ENCODE measurements at regions not wholly inside any gene's neighbourhood (a gene's known extent, or its start where the extent isn't known, plus 50 kb on each side); places are given as distances from the start of the nearest gene placed in this dataset.

- no peak overlapping the region for H2AFZ ChIP-seq
- H3K27ac ChIP-seq = no peak overlapping the region
- TF ChIP-seq EZH2phosphoT487 (IDR thresholded peaks at IDR 0.05; ENCODE audit: low read depth, severe bottlenecking, unreplicated experiment) (no peak), CTCF (IDR thresholded peaks at IDR 0.05; ENCODE audit: poor library complexity) (no peak), EZH2 (IDR thresholded peaks at IDR 0.05; ENCODE audit: borderline replicate concordance) (no peak)
- no peaks in the 10 kb centered on the region for H3K9me3 ChIP-seq (ENCODE audit: low read depth)
- H3K27me3 ChIP-seq = no peaks in the 10 kb centered on the region
- H3K4me1 ChIP-seq (ENCODE audit: insufficient read depth) = no peaks in the 10 kb centered on the region
- H4K20me1 ChIP-seq (ENCODE audit: insufficient read depth, poor library complexity, severe bottlenecking) = no peaks in the 10 kb centered on the region
- no peaks in the 10 kb centered on the region for H3K9me2 ChIP-seq (replicated peaks; ENCODE audit: insufficient read depth)
- no peaks in the 10 kb centered on the region for H3K79me2 ChIP-seq
- H3K4me2 ChIP-seq = no peak overlapping the region
- 92% methylated on average over 3 of the region's 3 CpGs for WGBS (ENCODE audit: low lambda C conversion rate, missing lambda C conversion rate)
- H3K36me3 ChIP-seq (replicated peaks; ENCODE audit: insufficient read depth, low read depth) = no peaks in the 10 kb centered on the region
- no peak overlapping the region for H3K4me3 ChIP-seq
- DNase-seq (ENCODE audit: low spot score) = no peak
Observed at GRCh38 chr12:93079271-93079670, 150.2 kb upstream of the EEA1 start.

- Histone ChIP-seq H3K36me3 (replicated peaks; ENCODE audit: insufficient read depth, low read depth) (no peaks in the 10 kb centered on the region), H3K9me2 (replicated peaks; ENCODE audit: insufficient read depth) (no peaks in the 10 kb centered on the region), H3K27me3 (no peaks in the 10 kb centered on the region), H4K20me1 (ENCODE audit: insufficient read depth, poor library complexity, severe bottlenecking) (no peaks in the 10 kb centered on the region), H3K9me3 (ENCODE audit: low read depth) (no peaks in the 10 kb centered on the region), H3K4me1 (ENCODE audit: insufficient read depth) (no peaks in the 10 kb centered on the region), H3K27ac (no peak overlapping the region), H3K4me2 (no peak overlapping the region), H3K79me2 (no peaks in the 10 kb centered on the region), H2AFZ (no peak overlapping the region), H3K4me3 (no peak overlapping the region)
- DNase-seq (ENCODE audit: low spot score) = no peak
- TF ChIP-seq CTCF (IDR thresholded peaks at IDR 0.05; ENCODE audit: poor library complexity) (no peak), EZH2phosphoT487 (IDR thresholded peaks at IDR 0.05; ENCODE audit: low read depth, severe bottlenecking, unreplicated experiment) (no peak), EZH2 (IDR thresholded peaks at IDR 0.05; ENCODE audit: borderline replicate concordance) (no peak)
- 73% methylated on average over 6 of the region's 6 CpGs for WGBS (ENCODE audit: low lambda C conversion rate, missing lambda C conversion rate)
Observed at GRCh38 chr12:93079976-93080375, 150.9 kb upstream of the EEA1 start.

- no peaks in the 10 kb centered on the region for H3K27me3 ChIP-seq
- no peaks in the 10 kb centered on the region for H3K79me2 ChIP-seq
- no peaks in the 10 kb centered on the region for H3K36me3 ChIP-seq (replicated peaks; ENCODE audit: insufficient read depth, low read depth)
- H3K4me1 ChIP-seq (ENCODE audit: insufficient read depth) = no peaks in the 10 kb centered on the region
- no peaks in the 10 kb centered on the region for H4K20me1 ChIP-seq (ENCODE audit: insufficient read depth, poor library complexity, severe bottlenecking)
- no peak overlapping the region for H3K4me2 ChIP-seq
- no peak overlapping the region for H3K4me3 ChIP-seq
- H3K9me2 ChIP-seq (replicated peaks; ENCODE audit: insufficient read depth) = no peaks in the 10 kb centered on the region
- H3K9me3 ChIP-seq (ENCODE audit: low read depth) = no peaks in the 10 kb centered on the region
- no peak overlapping the region for H2AFZ ChIP-seq
- WGBS (ENCODE audit: low lambda C conversion rate, missing lambda C conversion rate) = 71% methylated on average over 2 of the region's 2 CpGs
- H3K27ac ChIP-seq = peak overlapping the region; percentile 52
- no peak for DNase-seq (ENCODE audit: low spot score)
- TF ChIP-seq EZH2phosphoT487 (IDR thresholded peaks at IDR 0.05; ENCODE audit: low read depth, severe bottlenecking, unreplicated experiment) (no peak), CTCF (IDR thresholded peaks at IDR 0.05; ENCODE audit: poor library complexity) (no peak), EZH2 (IDR thresholded peaks at IDR 0.05; ENCODE audit: borderline replicate concordance) (no peak)
Observed at GRCh38 chr12:93080452-93080851, 151.4 kb upstream of the EEA1 start.
